GM12872 (cell line): ENCODE measurements at regions not wholly inside any gene's neighbourhood (a gene's known extent, or its start where the extent isn't known, plus 50 kb on each side); places are given as distances from the start of the nearest gene placed in this dataset.

ENCODE experiments used
- TF ChIP-seq, protein P1 (sequence below): IDR thresholded peaks from 3 replicates; pipeline ENCODE4 v1.5.1; 2011; ENCODE audit warnings: low read depth, mild to moderate bottlenecking, low read length, moderate library complexity; ENCODE audit not compliant: insufficient read depth

GRCh38 chr12:3438401-3438800 lies 52.6 kb upstream of the PRMT8 start:
- TF ChIP-seq, protein P1, sequence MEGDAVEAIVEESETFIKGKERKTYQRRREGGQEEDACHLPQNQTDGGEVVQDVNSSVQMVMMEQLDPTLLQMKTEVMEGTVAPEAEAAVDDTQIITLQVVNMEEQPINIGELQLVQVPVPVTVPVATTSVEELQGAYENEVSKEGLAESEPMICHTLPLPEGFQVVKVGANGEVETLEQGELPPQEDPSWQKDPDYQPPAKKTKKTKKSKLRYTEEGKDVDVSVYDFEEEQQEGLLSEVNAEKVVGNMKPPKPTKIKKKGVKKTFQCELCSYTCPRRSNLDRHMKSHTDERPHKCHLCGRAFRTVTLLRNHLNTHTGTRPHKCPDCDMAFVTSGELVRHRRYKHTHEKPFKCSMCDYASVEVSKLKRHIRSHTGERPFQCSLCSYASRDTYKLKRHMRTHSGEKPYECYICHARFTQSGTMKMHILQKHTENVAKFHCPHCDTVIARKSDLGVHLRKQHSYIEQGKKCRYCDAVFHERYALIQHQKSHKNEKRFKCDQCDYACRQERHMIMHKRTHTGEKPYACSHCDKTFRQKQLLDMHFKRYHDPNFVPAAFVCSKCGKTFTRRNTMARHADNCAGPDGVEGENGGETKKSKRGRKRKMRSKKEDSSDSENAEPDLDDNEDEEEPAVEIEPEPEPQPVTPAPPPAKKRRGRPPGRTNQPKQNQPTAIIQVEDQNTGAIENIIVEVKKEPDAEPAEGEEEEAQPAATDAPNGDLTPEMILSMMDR = no peak
